OCI-LY7 (cell line): ENCODE measurements at regions not wholly inside any gene's neighbourhood (a gene's known extent, or its start where the extent isn't known, plus 50 kb on each side); places are given as distances from the start of the nearest gene placed in this dataset.

Source experiments
- EZH2phosphoT487 ChIP-seq: fragments of 200-600 bp; sonication (generic); IDR thresholded peaks from 2 replicates; pipeline ENCODE4 v1.6.1; 2018; ENCODE audit warnings: low read depth, borderline replicate concordance, mild to moderate bottlenecking, mixed run types, antibody characterized with exemption, low read length, moderate library complexity, mixed read lengths
- TF ChIP-seq, protein P1 (sequence below): fragments of 200-600 bp; sonication (generic); conservative IDR thresholded peaks from 2 replicates; pipeline ENCODE4 v1.5.1; 2014; ENCODE audit warnings: mild to moderate bottlenecking, antibody characterized with exemption, low read length, moderate library complexity, mixed read lengths

DNA sequence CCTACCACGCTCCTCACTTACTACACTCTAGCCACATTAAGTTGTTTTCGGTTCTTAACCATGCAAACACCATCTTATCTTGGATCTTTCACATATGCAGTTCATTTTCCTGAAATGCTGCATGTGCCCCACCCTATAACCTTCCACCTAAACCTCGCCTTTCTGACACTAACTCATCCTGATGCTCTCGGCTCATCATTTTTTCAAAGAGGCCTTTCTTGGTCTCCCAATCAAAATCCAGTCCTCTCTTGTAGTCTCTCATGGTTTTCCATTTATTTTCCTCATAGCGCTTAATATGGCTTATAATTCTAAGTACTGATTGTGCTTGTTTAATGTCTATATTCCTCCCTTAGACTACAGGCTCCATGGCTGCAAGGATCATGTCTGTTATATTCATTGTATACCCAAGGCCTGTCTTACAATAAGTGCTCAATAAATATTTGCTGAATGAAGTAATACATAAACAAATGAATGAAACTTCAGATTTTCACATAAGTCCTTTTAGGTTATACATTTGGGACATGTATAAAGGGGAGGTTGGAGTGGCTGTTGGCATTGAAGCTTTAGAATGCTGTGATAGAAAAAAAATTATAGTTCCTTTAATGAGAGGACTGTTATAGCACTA lies 79.2 kb upstream of the CDC42BPA start:
- TF ChIP-seq, protein P1, sequence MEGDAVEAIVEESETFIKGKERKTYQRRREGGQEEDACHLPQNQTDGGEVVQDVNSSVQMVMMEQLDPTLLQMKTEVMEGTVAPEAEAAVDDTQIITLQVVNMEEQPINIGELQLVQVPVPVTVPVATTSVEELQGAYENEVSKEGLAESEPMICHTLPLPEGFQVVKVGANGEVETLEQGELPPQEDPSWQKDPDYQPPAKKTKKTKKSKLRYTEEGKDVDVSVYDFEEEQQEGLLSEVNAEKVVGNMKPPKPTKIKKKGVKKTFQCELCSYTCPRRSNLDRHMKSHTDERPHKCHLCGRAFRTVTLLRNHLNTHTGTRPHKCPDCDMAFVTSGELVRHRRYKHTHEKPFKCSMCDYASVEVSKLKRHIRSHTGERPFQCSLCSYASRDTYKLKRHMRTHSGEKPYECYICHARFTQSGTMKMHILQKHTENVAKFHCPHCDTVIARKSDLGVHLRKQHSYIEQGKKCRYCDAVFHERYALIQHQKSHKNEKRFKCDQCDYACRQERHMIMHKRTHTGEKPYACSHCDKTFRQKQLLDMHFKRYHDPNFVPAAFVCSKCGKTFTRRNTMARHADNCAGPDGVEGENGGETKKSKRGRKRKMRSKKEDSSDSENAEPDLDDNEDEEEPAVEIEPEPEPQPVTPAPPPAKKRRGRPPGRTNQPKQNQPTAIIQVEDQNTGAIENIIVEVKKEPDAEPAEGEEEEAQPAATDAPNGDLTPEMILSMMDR, result no peak
- no peak for TF ChIP-seq EZH2phosphoT487
